ENCODE measurements at regions not wholly inside any gene's neighbourhood (a gene's known extent, or its start where the extent isn't known, plus 50 kb on each side); places are given as distances from the start of the nearest gene placed in this dataset.

- no peak for TF ChIP-seq CTCF (IDR thresholded peaks at IDR 0.05; ENCODE audit: insufficient read depth, low read depth, low read length)
Observed at GRCh38 chr17:54425671-54426070, 475.0 kb upstream of the TOM1L1 start.

GRCh38 chr17:54426296-54426886 lies 474.3 kb upstream of the TOM1L1 start:
- H3K4me3 ChIP-seq (ENCODE audit: low read depth, low read length), result no peak overlapping the region
- no peak for DNase-seq (ENCODE audit: low read depth)
- TF ChIP-seq CTCF (IDR thresholded peaks at IDR 0.05; ENCODE audit: insufficient read depth, low read depth, low read length), result no peak

More at GRCh38 chr17:54425671-54426070, 475.0 kb upstream of the TOM1L1 start:
- DNase-seq (ENCODE audit: low read depth), result no peak
- no peak overlapping the region for H3K4me3 ChIP-seq (ENCODE audit: low read depth, low read length)

GRCh38 chr17:54435966-54436365 lies 464.7 kb upstream of the TOM1L1 start:
- no peak overlapping the region for H3K4me3 ChIP-seq (ENCODE audit: low read depth, low read length)
- no peak for TF ChIP-seq CTCF (IDR thresholded peaks at IDR 0.05; ENCODE audit: insufficient read depth, low read depth, low read length)
- no peak for DNase-seq (ENCODE audit: low read depth)

- TF ChIP-seq CTCF (IDR thresholded peaks at IDR 0.05; ENCODE audit: insufficient read depth, low read depth, low read length), result no peak
- no peak for DNase-seq (ENCODE audit: low read depth)
- no peak overlapping the region for H3K4me3 ChIP-seq (ENCODE audit: low read depth, low read length)
Observed at GRCh38 chr17:54439816-54440215, 460.8 kb upstream of the TOM1L1 start.

- no peak overlapping the region for H3K4me3 ChIP-seq (ENCODE audit: low read depth, low read length)
- DNase-seq (ENCODE audit: low read depth), result no peak
- TF ChIP-seq CTCF (IDR thresholded peaks at IDR 0.05; ENCODE audit: insufficient read depth, low read depth, low read length), result no peak
Observed at GRCh38 chr17:54451051-54451450, 449.6 kb upstream of the TOM1L1 start.

- DNase-seq (ENCODE audit: low read depth), result no peak
- no peak for TF ChIP-seq CTCF (IDR thresholded peaks at IDR 0.05; ENCODE audit: insufficient read depth, low read depth, low read length)
Observed at GRCh38 chr17:54452666-54453348, 447.8 kb upstream of the TOM1L1 start.

More at GRCh38 chr17:54452666-54453348, 447.8 kb upstream of the TOM1L1 start:
- no peak overlapping the region for H3K4me3 ChIP-seq (ENCODE audit: low read depth, low read length)
